ENCODE measurements at regions not wholly inside any gene's neighbourhood (a gene's known extent, or its start where the extent isn't known, plus 50 kb on each side); places are given as distances from the start of the nearest gene placed in this dataset.
"Not testable (repeated sequence)": the region's sequence is repeated elsewhere in the genome, so short reads cannot be mapped to it uniquely, and the experiment has no call there.

DNA sequence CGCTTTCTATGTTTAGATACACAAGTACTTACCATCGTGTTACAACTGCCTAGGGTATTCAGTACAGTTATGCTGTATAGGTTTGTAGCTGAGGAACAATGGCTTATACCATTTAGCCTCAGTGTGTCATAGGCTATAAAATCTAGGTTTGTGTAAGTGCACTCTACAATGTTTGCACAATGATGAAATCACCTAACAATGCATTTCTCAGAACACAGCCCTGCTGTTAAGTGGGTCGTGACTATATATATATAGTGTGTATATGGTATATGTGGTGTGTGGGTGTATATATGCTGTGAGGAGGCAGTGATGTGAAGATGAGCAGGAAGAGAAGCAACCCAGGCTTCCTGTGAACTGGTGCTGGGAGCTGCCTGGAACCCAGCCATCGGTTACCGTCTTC, 65.6 kb upstream of the MKI67 start:
- Histone ChIP-seq H3K9me3 (ENCODE audit: low read length) (no peaks in the 10 kb centered on the region), H3K27ac (ENCODE audit: extremely low read length, insufficient read depth, low read length) (no peak overlapping the region), H3K4me3 (replicated peaks in 1 of 3; ENCODE audit: insufficient read depth in 1 of 3, low read depth in 2 of 3, low read length in 3 of 3) (no peak overlapping the region), H3K4me1 (ENCODE audit: insufficient read depth, low read length) (no peaks in the 10 kb centered on the region), H3K36me3 (replicated peaks in 1 of 2; ENCODE audit: control insufficient read depth in 1 of 2, insufficient read depth in 2 of 2, low read length in 2 of 2) (no peaks in the 10 kb centered on the region), H3K79me2 (ENCODE audit: insufficient read depth, low read length) (no peaks in the 10 kb centered on the region), H4K20me1 (ENCODE audit: insufficient read depth, low read length) (no peaks in the 10 kb centered on the region), H3K4me2 (ENCODE audit: low read depth, low read length) (no peak overlapping the region), H2AFZ (ENCODE audit: low read length) (no peak overlapping the region), H3K27me3 (ENCODE audit: control insufficient read depth in 1 of 2, insufficient read depth in 2 of 2, low read length in 2 of 2) (peaks cover 0 to 3% of the 10 kb centered on the region in 2 experiments; a peak in 1 of 5 replicates), H3K9ac (ENCODE audit: insufficient read depth, low read depth, low read length) (no peak overlapping the region)
- intact Hi-C loops (cut with micrococcal nuclease; ENCODE audit: unreplicated experiment) (no loop called here), in situ Hi-C loops (cut with HindIII; ENCODE audit: extremely low pct_ligation_motif_present, low pct_unique_long_range_greater_than_20kb) (no loop called here)
- TF ChIP-seq MIER2 (CRISPR knock-in tag; IDR thresholded peaks at IDR 0.05) (no peak), EHMT2 (IDR thresholded peaks at IDR 0.05; ENCODE audit: borderline replicate concordance, low read depth, low read length) (no peak), ZNF251 (CRISPR knock-in tag; IDR thresholded peaks at IDR 0.05) (no peak), SP5 (CRISPR knock-in tag; IDR thresholded peaks at IDR 0.05; ENCODE audit: borderline replicate concordance, low read depth) (no peak), ZNF879 (CRISPR knock-in tag; IDR thresholded peaks at IDR 0.05) (no peak), PRDM10 (CRISPR knock-in tag; IDR thresholded peaks at IDR 0.05; ENCODE audit: low read depth) (no peak), ZNF317 (CRISPR knock-in tag; IDR thresholded peaks at IDR 0.05) (no peak), MAZ (IDR thresholded peaks at IDR 0.05; ENCODE audit: borderline replicate concordance, low read depth, low read length) (no peak), MAZ (CRISPR knock-in tag; IDR thresholded peaks at IDR 0.05; ENCODE audit: low read depth) (no peak), NFKBIZ (CRISPR knock-in tag; IDR thresholded peaks at IDR 0.05) (no peak), TBX3 (IDR thresholded peaks at IDR 0.05; ENCODE audit: borderline replicate concordance) (no peak), ZNF777 (CRISPR knock-in tag; IDR thresholded peaks at IDR 0.05) (no peak), NPAS2 (CRISPR knock-in tag; IDR thresholded peaks at IDR 0.05; ENCODE audit: borderline replicate concordance) (no peak), SAP130 (CRISPR knock-in tag; IDR thresholded peaks at IDR 0.05; ENCODE audit: low read depth) (no peak)
- TF ChIP-seq, protein P1, sequence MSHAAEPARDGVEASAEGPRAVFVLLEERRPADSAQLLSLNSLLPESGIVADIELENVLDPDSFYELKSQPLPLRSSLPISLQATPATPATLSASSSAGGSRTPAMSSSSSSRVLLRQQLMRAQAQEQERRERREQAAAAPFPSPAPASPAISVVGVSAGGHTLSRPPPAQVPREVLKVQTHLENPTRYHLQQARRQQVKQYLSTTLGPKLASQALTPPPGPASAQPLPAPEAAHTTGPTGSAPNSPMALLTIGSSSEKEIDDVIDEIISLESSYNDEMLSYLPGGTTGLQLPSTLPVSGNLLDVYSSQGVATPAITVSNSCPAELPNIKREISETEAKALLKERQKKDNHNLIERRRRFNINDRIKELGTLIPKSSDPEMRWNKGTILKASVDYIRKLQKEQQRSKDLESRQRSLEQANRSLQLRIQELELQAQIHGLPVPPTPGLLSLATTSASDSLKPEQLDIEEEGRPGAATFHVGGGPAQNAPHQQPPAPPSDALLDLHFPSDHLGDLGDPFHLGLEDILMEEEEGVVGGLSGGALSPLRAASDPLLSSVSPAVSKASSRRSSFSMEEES (CRISPR knock-in tag; IDR thresholded peaks at IDR 0.05) = no peak
- ATAC-seq = no peak
- ChIA-PET CTCF (ENCODE audit: low intra/inter-chr PET ratio, low total read pairs) (no interaction called here), POLR2A (no interaction called here)
- no peak for FAIRE-seq
- no peak for DNase-seq (ENCODE audit: low spot score)
- WGBS (ENCODE audit: low lambda C conversion rate) = 32% methylated on average over 5 of the region's 5 CpGs
- no TSS peak for BruUV-seq (replicated peaks)

- BruUV-seq (replicated peaks); H3K79me2 ChIP-seq (ENCODE audit: insufficient read depth, low read length); ATAC-seq; CTCF ChIA-PET (ENCODE audit: low intra/inter-chr PET ratio, low total read pairs); H4K20me1 ChIP-seq (ENCODE audit: insufficient read depth, low read length); H3K27me3 ChIP-seq (ENCODE audit: control insufficient read depth in 1 of 2, insufficient read depth in 2 of 2, low read length in 2 of 2); H3K36me3 ChIP-seq (replicated peaks in 1 of 2; ENCODE audit: control insufficient read depth in 1 of 2, insufficient read depth in 2 of 2, low read length in 2 of 2); H3K27ac ChIP-seq (ENCODE audit: extremely low read length, insufficient read depth, low read length); intact Hi-C loops (cut with micrococcal nuclease; ENCODE audit: unreplicated experiment); H3K4me2 ChIP-seq (ENCODE audit: low read depth, low read length); H3K9me3 ChIP-seq (ENCODE audit: low read length); H3K9ac ChIP-seq (ENCODE audit: insufficient read depth, low read depth, low read length); H3K4me3 ChIP-seq (replicated peaks in 1 of 3; ENCODE audit: insufficient read depth in 1 of 3, low read depth in 2 of 3, low read length in 3 of 3); H2AFZ ChIP-seq (ENCODE audit: low read length); DNase-seq (ENCODE audit: low spot score); FAIRE-seq; H3K4me1 ChIP-seq (ENCODE audit: insufficient read depth, low read length); in situ Hi-C loops (cut with HindIII; ENCODE audit: extremely low pct_ligation_motif_present, low pct_unique_long_range_greater_than_20kb); POLR2A ChIA-PET: not testable (repeated sequence)
- 44% methylated on average over 2 of the region's 2 CpGs for WGBS (ENCODE audit: low lambda C conversion rate)
Measured at GRCh38 chr10:128201826-128202225, 75.6 kb upstream of the MKI67 start.

Data from HepG2 (cell line).